ENCODE measurements at regions not wholly inside any gene's neighbourhood (a gene's known extent, or its start where the extent isn't known, plus 50 kb on each side); places are given as distances from the start of the nearest gene placed in this dataset.

DNA sequence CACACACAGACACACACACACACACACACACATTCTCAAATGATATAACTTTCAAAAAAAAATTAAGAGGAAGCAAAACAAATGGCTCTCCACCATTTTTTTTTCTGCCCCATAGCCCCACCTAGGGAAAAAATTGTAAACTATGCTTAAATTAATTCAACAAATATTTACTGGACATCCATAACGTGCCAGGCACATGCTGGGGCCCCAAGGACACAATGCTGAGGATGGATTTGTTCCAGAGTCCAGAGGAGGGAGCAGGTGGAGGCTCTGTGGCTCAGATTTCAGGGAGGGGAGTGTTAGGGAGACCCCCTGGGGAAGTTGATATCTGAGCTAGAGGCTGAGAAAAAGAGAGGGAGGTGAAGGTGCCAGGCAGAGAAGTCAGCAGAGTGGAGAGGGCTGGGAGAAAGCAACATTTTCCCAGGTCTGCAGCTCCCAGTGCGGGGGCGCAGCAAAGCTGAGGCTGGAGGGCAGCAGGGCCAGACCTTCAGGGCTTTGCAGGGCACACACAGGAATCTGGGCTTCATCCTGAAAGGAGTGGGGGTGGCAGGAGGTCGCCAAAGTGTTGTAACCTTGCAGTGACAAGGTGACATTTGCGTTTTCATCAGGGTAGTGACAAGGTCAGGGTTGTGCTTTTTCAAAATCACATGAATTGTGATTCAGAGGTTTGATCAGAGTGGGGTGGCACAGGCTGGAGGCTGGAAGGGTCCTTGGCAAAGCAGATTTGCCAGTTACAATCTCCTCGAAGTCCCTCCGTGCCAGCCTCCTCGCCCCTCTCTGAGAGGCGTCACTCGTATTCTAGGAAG is 261.6 kb downstream of the WDR11 start:
- intact Hi-C loops (cut with DNase I), result no loop called here
- 76 to 84% methylated on average over 10 of the region's 10 CpGs for WGBS, 2 donors
- no peaks in the 10 kb centered on the region for H3K27me3 ChIP-seq
- no peak for TF ChIP-seq POLR2A (IDR thresholded peaks at IDR 0.05)
- TF ChIP-seq, protein P1, sequence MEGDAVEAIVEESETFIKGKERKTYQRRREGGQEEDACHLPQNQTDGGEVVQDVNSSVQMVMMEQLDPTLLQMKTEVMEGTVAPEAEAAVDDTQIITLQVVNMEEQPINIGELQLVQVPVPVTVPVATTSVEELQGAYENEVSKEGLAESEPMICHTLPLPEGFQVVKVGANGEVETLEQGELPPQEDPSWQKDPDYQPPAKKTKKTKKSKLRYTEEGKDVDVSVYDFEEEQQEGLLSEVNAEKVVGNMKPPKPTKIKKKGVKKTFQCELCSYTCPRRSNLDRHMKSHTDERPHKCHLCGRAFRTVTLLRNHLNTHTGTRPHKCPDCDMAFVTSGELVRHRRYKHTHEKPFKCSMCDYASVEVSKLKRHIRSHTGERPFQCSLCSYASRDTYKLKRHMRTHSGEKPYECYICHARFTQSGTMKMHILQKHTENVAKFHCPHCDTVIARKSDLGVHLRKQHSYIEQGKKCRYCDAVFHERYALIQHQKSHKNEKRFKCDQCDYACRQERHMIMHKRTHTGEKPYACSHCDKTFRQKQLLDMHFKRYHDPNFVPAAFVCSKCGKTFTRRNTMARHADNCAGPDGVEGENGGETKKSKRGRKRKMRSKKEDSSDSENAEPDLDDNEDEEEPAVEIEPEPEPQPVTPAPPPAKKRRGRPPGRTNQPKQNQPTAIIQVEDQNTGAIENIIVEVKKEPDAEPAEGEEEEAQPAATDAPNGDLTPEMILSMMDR (IDR thresholded peaks at IDR 0.05), result no peak
- DNase-seq, result no peak
- H3K36me3 ChIP-seq, result no peaks in the 10 kb centered on the region
- no peak overlapping the region for H3K4me3 ChIP-seq (replicated peaks in 1 of 3)
- H3K27ac ChIP-seq, result no peak overlapping the region
- no peaks in the 10 kb centered on the region for H3K9me3 ChIP-seq
- H3K4me1 ChIP-seq, result no peaks in the 10 kb centered on the region

DNA sequence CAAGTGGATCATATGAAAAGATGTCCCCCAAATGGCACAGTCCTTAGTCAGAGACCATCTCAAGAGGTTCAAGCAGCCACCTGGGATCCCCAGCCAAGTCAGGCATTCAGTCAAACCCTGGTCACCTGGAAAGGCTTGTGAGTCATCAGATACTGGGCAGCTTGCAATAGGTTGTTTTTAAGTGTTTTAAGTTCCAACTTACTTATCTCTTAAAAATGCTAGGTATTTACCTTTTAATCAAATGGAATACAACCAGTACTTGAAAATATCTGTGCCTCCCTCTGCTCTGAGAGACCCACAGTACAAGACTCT is 262.2 kb downstream of the WDR11 start:
- H3K4me3 ChIP-seq (replicated peaks in 1 of 3), result no peak overlapping the region
- H3K9me3 ChIP-seq, result no peaks in the 10 kb centered on the region
- no peaks in the 10 kb centered on the region for H3K36me3 ChIP-seq
- H3K27me3 ChIP-seq, result no peaks in the 10 kb centered on the region
- peak; percentile 24 to 26 for DNase-seq
- intact Hi-C loops (cut with DNase I), result no loop called here
- no peaks in the 10 kb centered on the region for H3K4me1 ChIP-seq
- H3K27ac ChIP-seq, result no peak overlapping the region
- TF ChIP-seq POLR2A (IDR thresholded peaks at IDR 0.05), result no peak
- TF ChIP-seq, protein P1 (IDR thresholded peaks at IDR 0.05), result no peak

DNA sequence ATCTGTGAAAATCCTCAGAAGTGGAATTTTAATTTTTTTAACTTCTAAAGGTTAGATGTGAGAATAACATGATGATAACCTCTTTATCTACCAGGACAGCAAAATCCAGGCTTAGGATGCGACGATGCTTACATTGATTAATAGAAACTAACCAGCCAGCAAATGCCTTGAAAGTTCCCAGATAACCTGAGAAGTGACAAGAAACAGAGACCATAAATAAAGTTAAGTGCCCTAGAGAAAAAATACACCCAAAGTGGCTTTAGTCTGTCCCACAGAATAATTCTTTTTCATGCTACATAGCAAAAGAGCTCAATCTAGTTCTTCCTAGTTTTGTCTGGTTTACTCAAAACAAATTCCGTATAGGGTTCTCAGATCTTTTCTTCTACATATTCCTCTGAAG is 262.7 kb downstream of the WDR11 start:
- no peak overlapping the region for H3K4me3 ChIP-seq (replicated peaks in 1 of 3)
- intact Hi-C loops (cut with DNase I), result no loop called here
- H3K4me1 ChIP-seq, result no peaks in the 10 kb centered on the region
- WGBS, 2 donors, result 82% methylated on average over 3 of the region's 3 CpGs
- no peaks in the 10 kb centered on the region for H3K36me3 ChIP-seq
- no peaks in the 10 kb centered on the region for H3K27me3 ChIP-seq
- H3K9me3 ChIP-seq, result no peaks in the 10 kb centered on the region
- H3K27ac ChIP-seq, result no peak overlapping the region
- DNase-seq, result no peak
- TF ChIP-seq, protein P1 (IDR thresholded peaks at IDR 0.05), result no peak
- TF ChIP-seq POLR2A (IDR thresholded peaks at IDR 0.05), result no peak

DNA sequence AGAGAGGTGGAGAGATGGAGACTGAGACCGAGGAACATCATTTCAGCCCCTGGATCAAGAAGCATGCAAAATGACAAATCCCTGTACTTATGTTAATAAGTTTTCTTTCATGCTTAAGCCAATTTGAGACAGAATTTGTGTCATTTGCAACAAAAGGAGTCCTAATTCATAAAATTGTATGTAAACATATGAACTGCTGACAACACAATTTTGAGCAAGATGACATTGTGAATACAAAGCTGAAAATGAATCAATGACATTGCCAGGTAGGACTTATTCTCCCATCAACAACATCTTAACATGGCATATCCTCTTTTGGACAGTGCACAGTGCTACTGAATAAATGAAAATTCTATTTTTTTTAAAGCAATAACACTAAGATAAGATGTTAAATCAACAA is 264.0 kb downstream of the WDR11 start:
- WGBS, 2 donors, result 94 to 96% methylated on average over 1 of the region's 1 CpG
- no peak for TF ChIP-seq POLR2A (IDR thresholded peaks at IDR 0.05)
- TF ChIP-seq, protein P1 (IDR thresholded peaks at IDR 0.05), result no peak
- DNase-seq, result no peak
- H3K9me3 ChIP-seq, result no peaks in the 10 kb centered on the region
- intact Hi-C loops (cut with DNase I), result no loop called here
- no peak overlapping the region for H3K27ac ChIP-seq
- H3K4me1 ChIP-seq, result no peaks in the 10 kb centered on the region
- H3K36me3 ChIP-seq, result no peaks in the 10 kb centered on the region
- H3K4me3 ChIP-seq (replicated peaks in 1 of 3), result no peak overlapping the region
- no peaks in the 10 kb centered on the region for H3K27me3 ChIP-seq

DNA sequence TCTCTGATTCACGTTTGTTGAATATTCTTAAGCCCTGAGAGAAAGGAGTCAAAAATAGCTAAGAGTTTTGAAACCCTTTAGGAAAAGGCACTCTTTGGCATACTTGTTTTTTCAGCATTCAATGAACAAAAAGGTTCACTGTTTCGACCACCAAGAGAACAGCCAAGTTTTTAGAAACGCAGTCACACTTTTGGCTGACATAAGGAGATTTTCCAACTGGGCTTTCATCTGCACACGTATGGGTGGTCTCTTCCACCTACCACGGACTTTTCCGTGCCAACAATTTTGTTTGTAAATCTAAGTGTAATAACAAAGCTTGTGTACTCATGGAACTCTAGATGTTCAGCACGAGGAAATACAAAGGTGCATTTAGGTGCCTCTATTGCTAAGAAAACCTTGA is 270.3 kb downstream of the WDR11 start:
- no peak overlapping the region for H3K27ac ChIP-seq
- no peak overlapping the region for H3K4me3 ChIP-seq (replicated peaks in 1 of 3)
- H3K27me3 ChIP-seq, result no peaks in the 10 kb centered on the region
- TF ChIP-seq, protein P1 (IDR thresholded peaks at IDR 0.05), result no peak
- no peak for TF ChIP-seq POLR2A (IDR thresholded peaks at IDR 0.05)
- no peaks in the 10 kb centered on the region for H3K9me3 ChIP-seq
- intact Hi-C loops (cut with DNase I), result no loop called here
- no peaks in the 10 kb centered on the region for H3K4me1 ChIP-seq
- 36 to 46% methylated on average over 7 of the region's 7 CpGs for WGBS, 2 donors
- DNase-seq, result no peak
- no peaks in the 10 kb centered on the region for H3K36me3 ChIP-seq

Data from thyroid gland (tissue), 4 donors.